Upper lobe of right lung (tissue), 1 donor: ENCODE measurements at regions not wholly inside any gene's neighbourhood (a gene's known extent, or its start where the extent isn't known, plus 50 kb on each side); places are given as distances from the start of the nearest gene placed in this dataset.

Source experiments
- ATAC-seq: fragments of 200-7000 bp; cut with Tn5 transposase; one replicate; pipeline ENCODE4 v1.9.1; 2020; ENCODE audit warnings: mild to moderate bottlenecking, moderate library complexity
- DNase-seq: peaks from one replicate; pipeline ENCODE4 v3.0.0-alpha.2; 2020
- H3K27ac ChIP-seq: fragments of 200-600 bp; one replicate; pipeline ENCODE4 v1.8.0; 2022
- H3K27me3 ChIP-seq: fragments of 200-600 bp; one replicate; pipeline ENCODE4 v1.8.0; 2022; ENCODE audit warnings: mild to moderate bottlenecking
- H3K36me3 ChIP-seq: fragments of 200-600 bp; one replicate; pipeline ENCODE4 v1.8.0; 2022
- H3K4me1 ChIP-seq: fragments of 200-600 bp; one replicate; pipeline ENCODE4 v1.8.0; 2022
- H3K4me3 ChIP-seq: fragments of 200-600 bp; one replicate; pipeline ENCODE4 v1.8.0; 2022; ENCODE audit warnings: mild to moderate bottlenecking
- H3K9me3 ChIP-seq: fragments of 200-600 bp; one replicate; pipeline ENCODE4 v1.8.0; 2022
- CTCF ChIP-seq: fragments of 200-600 bp; IDR thresholded peaks from one replicate; pipeline ENCODE4 v1.8.0; 2022; ENCODE audit warnings: antibody characterized with exemption
- intact Hi-C: fragments of 100-400 bp; cut with DNase I; formaldehyde crosslinking; loops from one replicate; pipeline ENCODE4 v1.11.0; 2022
- donor health status: DM: no; HTN: yes; CAD: no; lungs with severe emphysema.

- Histone ChIP-seq H3K4me1 (no peaks in the 10 kb centered on the region), H3K27me3 (peaks cover 5% of the 10 kb centered on the region), H3K9me3 (no peaks in the 10 kb centered on the region), H3K4me3 (no peak overlapping the region), H3K27ac (no peak overlapping the region), H3K36me3 (no peaks in the 10 kb centered on the region)
- no peak for TF ChIP-seq CTCF
- intact Hi-C loops = no loop called here
- DNase-seq (no peak), ATAC-seq (no peak)
These were observed 54.7 kb downstream of the ASCL1 start for GRCh38 chr12:103011974-103012763.

- DNase-seq (no peak), ATAC-seq (no peak)
- Histone ChIP-seq H3K36me3 (no peaks in the 10 kb centered on the region), H3K27ac (no peak overlapping the region), H3K9me3 (no peaks in the 10 kb centered on the region), H3K27me3 (peaks cover 5% of the 10 kb centered on the region), H3K4me1 (no peaks in the 10 kb centered on the region), H3K4me3 (no peak overlapping the region)
- no peak for TF ChIP-seq CTCF
- intact Hi-C loops = no loop called here
These were observed 55.4 kb downstream of the ASCL1 start for GRCh38 chr12:103012884-103013283.

GRCh38 chr12:103013741-103014300 lies 56.3 kb downstream of the ASCL1 start:
- Histone ChIP-seq H3K4me3 (no peak overlapping the region), H3K9me3 (no peaks in the 10 kb centered on the region), H3K36me3 (no peaks in the 10 kb centered on the region), H3K27ac (no peak overlapping the region), H3K4me1 (no peaks in the 10 kb centered on the region), H3K27me3 (peaks cover 5% of the 10 kb centered on the region)
- DNase-seq (no peak), ATAC-seq (peak; percentile 24)
- no peak for TF ChIP-seq CTCF
- intact Hi-C loops = no loop called here

- intact Hi-C loops = no loop called here
- Histone ChIP-seq H3K36me3 (no peaks in the 10 kb centered on the region), H3K27me3 (no peaks in the 10 kb centered on the region), H3K4me1 (no peaks in the 10 kb centered on the region), H3K9me3 (no peaks in the 10 kb centered on the region), H3K27ac (no peak overlapping the region), H3K4me3 (no peak overlapping the region)
- no peak for ATAC-seq
- TF ChIP-seq CTCF = no peak
- no peak for DNase-seq
These were observed 58.9 kb downstream of the ASCL1 start for GRCh38 chr12:103016381-103016780.

GRCh38 chr12:103020839-103021238 lies 63.4 kb downstream of the ASCL1 start:
- intact Hi-C loops = no loop called here
- DNase-seq (no peak), ATAC-seq (no peak)
- H3K36me3 ChIP-seq = no peaks in the 10 kb centered on the region
- no peaks in the 10 kb centered on the region for H3K9me3 ChIP-seq
- H3K4me3 ChIP-seq = no peak overlapping the region
- no peak overlapping the region for H3K27ac ChIP-seq
- no peak for TF ChIP-seq CTCF
- no peaks in the 10 kb centered on the region for H3K4me1 ChIP-seq
- H3K27me3 ChIP-seq = no peaks in the 10 kb centered on the region
